ENCODE measurements at regions not wholly inside any gene's neighbourhood (a gene's known extent, or its start where the extent isn't known, plus 50 kb on each side); places are given as distances from the start of the nearest gene placed in this dataset.
"Not testable (repeated sequence)": the region's sequence is repeated elsewhere in the genome, so short reads cannot be mapped to it uniquely, and the experiment has no call there.

DNA sequence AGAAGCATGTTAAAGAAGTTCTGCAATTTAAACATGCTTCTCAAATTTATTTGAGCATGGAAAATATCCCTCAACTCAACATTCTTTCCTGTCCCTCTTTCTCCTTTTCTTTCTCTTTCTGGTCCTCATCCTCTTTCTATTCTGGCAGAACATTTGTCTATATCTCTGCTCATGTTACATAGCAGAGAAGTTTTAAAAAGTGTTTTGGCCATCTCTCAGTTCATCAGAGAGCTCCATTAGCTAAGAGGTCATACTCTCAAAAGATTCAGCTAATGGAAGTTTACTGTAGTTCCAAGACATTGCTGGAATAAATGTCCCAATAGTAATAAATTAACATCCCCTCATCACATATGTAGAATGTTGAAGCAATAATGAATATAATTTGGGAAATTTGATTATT, 53.5 kb downstream of the XCL2 start:
- FAIRE-seq = no peak

- no peak for FAIRE-seq
Observed at GRCh38 chr1:168488138-168488537, 55.7 kb downstream of the XCL2 start.

GRCh38 chr1:168486820-168487219, 57.0 kb downstream of the XCL2 start:
- not testable (repeated sequence) for FAIRE-seq

DNA sequence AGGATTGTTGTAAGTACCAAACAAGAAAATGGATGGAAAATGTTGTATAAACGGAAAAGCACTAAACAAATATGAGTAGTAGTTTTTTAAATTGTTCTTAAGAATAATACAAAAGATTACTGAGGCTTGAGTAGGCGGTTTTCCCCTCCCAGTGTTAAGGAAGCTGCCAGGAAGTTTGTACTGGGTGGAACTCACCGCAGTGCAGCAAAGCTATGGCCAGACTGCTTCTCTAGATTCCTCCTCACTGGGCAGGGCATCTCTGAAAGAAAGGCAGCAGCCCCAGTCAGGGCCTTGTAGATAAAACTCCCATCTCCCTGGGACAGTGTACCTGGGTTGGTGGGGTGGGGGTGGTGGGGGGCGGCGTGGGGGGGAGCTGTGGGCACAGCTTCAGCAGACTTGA, 58.7 kb downstream of the XCL2 start:
- no peak for FAIRE-seq

DNA sequence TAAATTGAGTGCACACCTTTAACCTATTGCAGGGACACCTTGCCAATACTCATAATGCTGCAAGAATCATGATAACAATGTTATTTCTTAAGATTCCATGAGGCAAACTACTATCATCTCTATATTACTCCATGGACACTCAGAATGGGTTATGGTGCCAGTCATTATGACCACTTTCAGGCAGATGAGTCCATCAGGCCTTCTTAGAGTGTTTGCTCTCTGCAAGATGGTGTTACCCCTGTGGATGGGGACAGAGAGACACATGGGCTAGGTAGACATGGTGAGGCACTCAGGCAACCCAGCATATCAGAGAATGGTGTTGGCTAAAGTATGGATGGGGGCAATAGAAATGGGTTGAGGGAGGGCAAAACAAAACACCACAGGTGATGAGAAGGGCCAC, 59.7 kb downstream of the XCL2 start:
- FAIRE-seq = no peak

GRCh38 chr1:168483539-168483938, 60.3 kb downstream of the XCL2 start:
- FAIRE-seq = no peak

DNA sequence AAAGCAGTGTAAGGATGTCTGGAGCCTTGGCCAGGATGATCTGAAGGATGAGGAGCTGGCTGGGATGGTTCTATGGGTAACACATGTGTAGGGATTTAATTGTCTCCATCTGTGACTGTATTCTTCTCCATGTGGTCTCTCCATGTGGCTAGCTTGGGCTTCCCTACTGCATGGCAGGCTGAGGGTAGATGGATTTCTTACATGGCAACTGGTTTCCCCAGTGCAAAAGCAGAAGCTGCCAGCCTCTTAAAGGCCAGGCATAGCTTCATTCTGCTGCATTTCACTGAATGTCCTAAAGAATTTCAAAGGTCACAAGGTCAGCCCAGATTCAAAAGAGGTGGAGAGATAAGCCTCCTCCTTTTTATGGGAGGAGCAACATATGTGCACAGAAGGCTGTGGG, 61.7 kb downstream of the XCL2 start:
- FAIRE-seq = no peak

GRCh38 chr1:168481586-168481985, 62.2 kb downstream of the XCL2 start:
- FAIRE-seq = no peak

DNA sequence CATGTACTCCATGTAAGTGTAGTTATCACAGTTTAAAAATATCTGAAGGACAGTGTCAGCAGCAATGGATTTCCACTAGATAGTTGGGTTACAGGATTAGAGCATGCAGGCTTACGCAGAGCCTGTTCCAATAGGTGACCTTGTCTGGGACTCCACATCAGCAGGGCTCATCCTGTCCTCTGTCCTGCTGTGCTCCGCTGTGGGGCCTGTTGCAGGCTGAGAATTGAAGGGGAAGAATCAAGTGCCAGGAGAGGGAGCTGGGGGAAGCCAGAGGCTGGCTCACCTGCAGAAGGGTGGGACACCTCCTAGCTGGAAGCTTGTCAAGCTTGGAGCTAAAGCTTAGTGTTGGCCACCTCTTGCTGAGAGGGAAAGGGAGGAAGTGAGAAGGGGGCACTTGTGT, 62.8 kb downstream of the XCL2 start:
- no peak for FAIRE-seq

- FAIRE-seq = no peak
Observed at GRCh38 chr1:168477792-168478191, 66.0 kb downstream of the XCL2 start.

- no peak for FAIRE-seq
Observed at GRCh38 chr1:168476588-168477385, 67.0 kb downstream of the XCL2 start.

- no peak for FAIRE-seq
Observed at GRCh38 chr1:168474322-168474721, 69.5 kb downstream of the XCL2 start.

DNA sequence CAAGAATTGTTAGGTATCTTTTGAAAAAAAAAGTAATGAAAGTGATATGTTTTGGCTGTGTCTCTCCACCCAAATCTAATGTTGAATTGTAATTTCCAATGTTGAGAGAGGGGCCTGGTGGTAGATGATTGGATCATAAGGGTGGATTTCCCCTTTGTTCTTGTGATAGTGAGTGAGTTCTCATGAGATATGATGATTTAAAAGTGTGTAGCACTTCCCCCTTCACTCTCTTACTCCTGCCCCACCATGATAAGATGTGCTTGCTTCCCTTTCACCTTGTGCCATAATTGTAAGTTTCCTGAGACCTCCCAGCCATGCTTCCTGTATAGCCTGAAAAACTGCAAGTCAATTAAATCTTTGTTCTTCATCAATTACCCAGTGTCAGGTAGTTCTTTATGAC, 70.7 kb downstream of the XCL2 start:
- no peak for FAIRE-seq

DNA sequence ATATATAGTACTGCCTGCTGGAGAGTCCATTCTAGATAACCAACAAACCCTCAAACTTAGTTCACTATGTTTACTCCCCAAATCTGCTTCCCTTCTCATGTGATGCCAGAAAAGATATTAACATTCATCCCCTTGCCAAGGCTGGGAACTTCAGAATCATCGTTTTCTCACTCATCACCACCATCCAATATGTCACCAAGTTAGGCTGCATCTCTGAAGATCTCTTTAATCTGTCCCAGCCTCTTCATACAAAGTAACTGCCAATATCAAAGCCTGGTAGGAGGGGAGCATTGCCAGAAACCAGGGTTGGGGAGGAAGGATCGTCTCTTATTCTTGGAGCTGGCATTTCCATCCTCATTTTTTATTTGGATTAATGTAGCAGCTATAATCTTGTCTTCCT, 71.6 kb downstream of the XCL2 start:
- no peak for FAIRE-seq

DNA sequence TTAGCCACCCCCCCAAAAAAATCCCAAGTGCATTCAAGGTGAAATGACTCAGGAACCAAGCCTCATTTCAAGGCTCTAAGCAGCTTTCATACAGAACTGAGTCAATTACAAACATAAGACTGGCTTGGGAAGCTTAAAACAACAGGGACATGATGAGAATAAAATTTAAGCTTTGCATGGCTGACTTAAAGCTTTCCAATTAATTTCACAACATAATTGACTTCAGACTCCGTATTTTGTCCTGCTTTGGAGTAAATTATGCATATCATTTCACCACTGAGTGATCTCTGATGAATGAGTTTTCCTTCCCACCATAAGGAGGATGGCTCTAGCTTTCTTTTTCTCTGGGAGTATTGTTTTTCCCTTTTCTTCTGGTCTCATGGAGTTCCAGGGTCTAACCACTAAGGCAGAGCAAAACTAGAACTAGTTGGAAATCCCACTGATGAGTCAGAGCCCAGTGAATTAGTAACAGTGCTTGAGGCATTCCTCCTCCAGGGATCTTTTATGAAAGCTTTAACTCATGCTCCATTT, 72.8 kb downstream of the XCL2 start:
- no peak for FAIRE-seq

DNA sequence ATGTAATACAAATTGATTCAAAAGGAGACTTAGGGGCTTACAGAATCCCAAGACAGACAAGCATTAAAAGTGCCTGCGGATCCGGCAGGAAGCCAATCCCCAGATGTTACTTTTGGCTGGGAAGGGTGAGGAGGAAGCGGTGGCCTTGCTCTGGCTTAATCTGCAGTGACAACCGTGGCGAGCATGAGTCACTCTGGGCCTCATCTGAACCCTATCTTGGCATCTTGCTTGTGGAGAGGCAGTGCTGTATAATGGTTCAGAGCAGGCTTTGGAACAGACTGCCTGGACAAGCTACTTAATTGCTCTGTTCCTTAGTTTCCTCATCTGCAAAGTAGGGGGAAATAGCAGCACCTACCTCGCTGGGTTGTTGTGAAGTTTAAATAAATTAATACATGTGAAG, 74.1 kb downstream of the XCL2 start:
- FAIRE-seq = no peak

- FAIRE-seq = no peak
Observed at GRCh38 chr1:168468822-168469221, 75.0 kb downstream of the XCL2 start.

- FAIRE-seq = no peak
Observed at GRCh38 chr1:168468042-168468809, 75.6 kb downstream of the XCL2 start.

DNA sequence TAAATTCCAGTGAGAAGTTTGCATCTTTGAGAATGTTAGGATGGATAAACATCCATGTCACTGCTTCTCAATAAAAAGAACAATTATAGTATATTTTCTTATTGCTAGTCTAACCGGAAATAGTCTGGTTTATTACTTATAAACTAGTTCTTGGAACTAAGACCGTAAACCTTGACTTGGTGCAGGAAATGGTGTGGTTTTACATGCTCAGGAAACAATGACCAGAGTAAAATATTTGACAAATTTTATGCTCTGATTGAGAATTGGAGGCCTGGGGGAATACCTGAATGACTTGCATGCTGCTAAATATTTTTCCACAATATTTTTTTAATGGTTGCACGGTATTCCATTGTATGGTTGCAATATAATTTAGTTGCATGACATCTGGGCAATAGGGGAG, 76.3 kb downstream of the XCL2 start:
- no peak for FAIRE-seq

- FAIRE-seq = no peak
Observed at GRCh38 chr1:168466714-168467131, 77.1 kb downstream of the XCL2 start.

DNA sequence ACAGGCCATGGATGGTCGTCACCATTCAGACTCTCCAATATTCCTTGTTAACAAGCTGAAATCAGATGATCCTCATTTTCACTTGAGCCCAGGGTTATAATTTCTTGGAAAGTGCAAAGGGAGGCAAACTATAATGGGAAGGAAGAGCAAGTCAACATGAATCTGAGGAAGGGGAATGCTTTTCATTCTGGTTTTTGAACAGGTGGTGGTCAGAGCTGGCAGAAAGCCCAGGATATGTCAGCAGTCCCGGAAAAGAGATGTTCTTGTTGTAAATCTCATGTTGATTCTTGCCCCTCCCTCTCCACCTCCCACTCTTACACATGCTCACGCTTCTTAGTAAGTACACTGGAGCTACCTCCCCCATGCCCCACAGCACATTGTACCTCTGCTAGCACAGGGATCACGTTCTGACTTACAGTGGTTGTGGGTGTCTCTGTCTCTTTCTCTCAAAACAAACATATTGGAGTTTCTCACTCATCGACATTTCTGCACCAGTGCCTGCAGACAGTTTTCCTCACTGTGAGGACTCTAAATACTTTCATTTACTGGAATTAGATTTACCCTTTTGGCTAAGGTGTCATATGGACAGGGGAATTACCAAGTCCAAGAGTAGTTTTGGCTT, 77.6 kb downstream of the XCL2 start:
- no peak for FAIRE-seq

DNA sequence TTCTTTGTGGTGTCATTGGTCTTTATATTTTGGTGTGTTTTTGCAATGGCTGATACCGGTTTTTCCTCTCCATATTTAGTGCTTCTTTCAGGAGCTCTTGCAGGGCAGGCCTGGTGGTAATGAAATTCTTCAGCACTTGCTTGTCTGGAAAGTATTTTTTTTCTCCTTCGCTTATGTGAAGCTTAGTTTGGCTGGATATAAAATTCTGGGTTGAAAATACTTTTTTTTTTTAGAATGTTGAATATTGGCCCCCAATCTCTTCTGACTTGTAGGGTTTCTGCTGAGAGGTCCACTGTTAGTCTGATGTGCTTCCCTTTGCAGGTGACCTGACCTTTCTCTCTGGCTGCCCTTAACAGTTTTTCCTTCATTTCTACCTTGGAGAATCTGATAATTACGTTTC, 82.7 kb downstream of the XCL2 start:
- FAIRE-seq = not testable (repeated sequence)

GRCh38 chr1:168457296-168457695, 86.5 kb downstream of the XCL2 start:
- not testable (repeated sequence) for FAIRE-seq

GRCh38 chr1:168455764-168456163, 88.0 kb downstream of the XCL2 start:
- no peak for FAIRE-seq
